Mesothelial cell of epicardium (in vitro differentiated cells): ENCODE measurements at regions not wholly inside any gene's neighbourhood (a gene's known extent, or its start where the extent isn't known, plus 50 kb on each side); places are given as distances from the start of the nearest gene placed in this dataset.
"Not testable (repeated sequence)": the region's sequence is repeated elsewhere in the genome, so short reads cannot be mapped to it uniquely, and the experiment has no call there.

Experiments
- DNase-seq, 2 experiments: peaks; one replicate each; pipeline ENCODE4 v3.0.0; 2021; ENCODE audit warnings: low spot score in 2 of 2; ENCODE audit not compliant: unreplicated experiment in 2 of 2
- H3K27ac Mint-ChIP-seq: 2 replicates; pipeline ENCODE4 v1.8.0; 2021; ENCODE audit warnings: mixed read lengths
- H3K27me3 Mint-ChIP-seq: 2 replicates; pipeline ENCODE4 v1.8.0; 2021; ENCODE audit warnings: low read depth, mixed read lengths
- H3K36me3 Mint-ChIP-seq: 2 replicates; pipeline ENCODE4 v1.8.0; 2021; ENCODE audit warnings: mixed read lengths
- H3K4me1 Mint-ChIP-seq: 2 replicates; pipeline ENCODE4 v1.8.0; 2021; ENCODE audit warnings: mixed read lengths
- H3K4me3 Mint-ChIP-seq: 2 replicates; pipeline ENCODE4 v1.8.0; 2021; ENCODE audit warnings: mild to moderate bottlenecking, moderate library complexity, mixed read lengths
- H3K9me3 Mint-ChIP-seq: 2 replicates; pipeline ENCODE4 v1.8.0; 2021; ENCODE audit warnings: mixed read lengths
- TF ChIP-seq, protein P1 (sequence below): fragments of 200-600 bp; sonication (generic); IDR thresholded peaks from one replicate; pipeline ENCODE4 v1.5.0; 2021; ENCODE audit warnings: antibody characterized with exemption; ENCODE audit not compliant: unreplicated experiment

DNA sequence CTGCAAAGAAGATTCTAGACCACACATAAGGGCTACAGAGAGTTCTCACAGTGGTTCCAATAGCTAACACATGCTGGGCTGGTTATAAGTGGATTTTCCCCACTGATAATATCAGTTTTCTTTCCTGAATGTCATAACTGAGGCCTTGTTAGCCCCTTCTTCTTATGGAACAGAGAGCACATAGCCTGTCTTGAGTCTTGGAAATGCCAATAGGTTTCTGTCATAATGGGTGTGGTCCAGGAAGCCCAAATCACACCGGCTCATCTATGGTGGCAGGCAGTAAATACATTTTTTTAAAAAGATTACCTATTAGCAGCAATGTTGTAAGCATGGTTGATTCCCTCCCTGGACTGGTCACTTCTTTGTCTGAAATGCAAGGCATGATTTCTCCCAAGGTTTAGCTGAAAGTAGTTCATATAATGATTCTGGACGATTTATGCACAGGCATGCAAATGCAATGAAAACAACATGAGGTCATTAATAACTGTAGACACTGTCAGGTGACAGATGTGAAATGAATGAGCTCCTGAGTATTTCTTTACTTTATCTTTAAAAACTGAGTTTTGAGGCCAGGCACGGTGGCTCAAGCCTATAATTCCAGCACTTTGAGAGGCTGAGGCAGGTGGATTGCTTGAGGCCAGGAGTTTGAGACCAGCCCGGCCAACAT is 67.2 kb upstream of the ATP2C1 start:
- no peaks in the 10 kb centered on the region for H3K9me3 Mint-ChIP-seq
- H3K36me3 Mint-ChIP-seq = no peaks in the 10 kb centered on the region
- no peak for DNase-seq
- TF ChIP-seq, protein P1, sequence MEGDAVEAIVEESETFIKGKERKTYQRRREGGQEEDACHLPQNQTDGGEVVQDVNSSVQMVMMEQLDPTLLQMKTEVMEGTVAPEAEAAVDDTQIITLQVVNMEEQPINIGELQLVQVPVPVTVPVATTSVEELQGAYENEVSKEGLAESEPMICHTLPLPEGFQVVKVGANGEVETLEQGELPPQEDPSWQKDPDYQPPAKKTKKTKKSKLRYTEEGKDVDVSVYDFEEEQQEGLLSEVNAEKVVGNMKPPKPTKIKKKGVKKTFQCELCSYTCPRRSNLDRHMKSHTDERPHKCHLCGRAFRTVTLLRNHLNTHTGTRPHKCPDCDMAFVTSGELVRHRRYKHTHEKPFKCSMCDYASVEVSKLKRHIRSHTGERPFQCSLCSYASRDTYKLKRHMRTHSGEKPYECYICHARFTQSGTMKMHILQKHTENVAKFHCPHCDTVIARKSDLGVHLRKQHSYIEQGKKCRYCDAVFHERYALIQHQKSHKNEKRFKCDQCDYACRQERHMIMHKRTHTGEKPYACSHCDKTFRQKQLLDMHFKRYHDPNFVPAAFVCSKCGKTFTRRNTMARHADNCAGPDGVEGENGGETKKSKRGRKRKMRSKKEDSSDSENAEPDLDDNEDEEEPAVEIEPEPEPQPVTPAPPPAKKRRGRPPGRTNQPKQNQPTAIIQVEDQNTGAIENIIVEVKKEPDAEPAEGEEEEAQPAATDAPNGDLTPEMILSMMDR = no peak
- peaks cover 15% of the 10 kb centered on the region for H3K4me1 Mint-ChIP-seq
- no peak overlapping the region for H3K27ac Mint-ChIP-seq
- H3K4me3 Mint-ChIP-seq = no peak overlapping the region
- H3K27me3 Mint-ChIP-seq = no peaks in the 10 kb centered on the region

DNA sequence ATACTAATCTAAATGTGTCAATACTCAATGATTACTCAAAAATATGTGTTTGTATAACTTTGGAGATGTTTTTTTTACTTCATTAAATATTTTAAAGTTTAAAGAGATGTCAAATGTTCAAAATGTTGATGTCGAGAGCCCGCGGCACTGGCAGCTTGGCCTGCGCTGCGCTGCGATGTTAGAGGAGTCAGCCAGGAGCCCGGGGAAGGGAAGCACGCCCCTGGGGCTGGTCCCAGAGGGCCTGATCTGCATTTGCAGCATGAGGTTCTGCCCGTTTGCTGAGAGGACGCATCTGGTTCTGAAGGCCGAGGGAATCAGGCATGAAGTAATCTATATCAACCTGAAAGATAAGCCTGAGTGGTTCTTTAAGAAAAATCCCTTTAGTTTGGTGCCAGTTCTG is 66.4 kb upstream of the ATP2C1 start:
- Mint-ChIP-seq H3K9me3 (no peaks in the 10 kb centered on the region), H3K27ac (no peak overlapping the region), H3K36me3 (no peaks in the 10 kb centered on the region), H3K4me3 (no peak overlapping the region), H3K4me1 (peaks cover 17% of the 10 kb centered on the region), H3K27me3 (peaks cover 5% of the 10 kb centered on the region)
- TF ChIP-seq, protein P1 = no peak
- no peak for DNase-seq

DNA sequence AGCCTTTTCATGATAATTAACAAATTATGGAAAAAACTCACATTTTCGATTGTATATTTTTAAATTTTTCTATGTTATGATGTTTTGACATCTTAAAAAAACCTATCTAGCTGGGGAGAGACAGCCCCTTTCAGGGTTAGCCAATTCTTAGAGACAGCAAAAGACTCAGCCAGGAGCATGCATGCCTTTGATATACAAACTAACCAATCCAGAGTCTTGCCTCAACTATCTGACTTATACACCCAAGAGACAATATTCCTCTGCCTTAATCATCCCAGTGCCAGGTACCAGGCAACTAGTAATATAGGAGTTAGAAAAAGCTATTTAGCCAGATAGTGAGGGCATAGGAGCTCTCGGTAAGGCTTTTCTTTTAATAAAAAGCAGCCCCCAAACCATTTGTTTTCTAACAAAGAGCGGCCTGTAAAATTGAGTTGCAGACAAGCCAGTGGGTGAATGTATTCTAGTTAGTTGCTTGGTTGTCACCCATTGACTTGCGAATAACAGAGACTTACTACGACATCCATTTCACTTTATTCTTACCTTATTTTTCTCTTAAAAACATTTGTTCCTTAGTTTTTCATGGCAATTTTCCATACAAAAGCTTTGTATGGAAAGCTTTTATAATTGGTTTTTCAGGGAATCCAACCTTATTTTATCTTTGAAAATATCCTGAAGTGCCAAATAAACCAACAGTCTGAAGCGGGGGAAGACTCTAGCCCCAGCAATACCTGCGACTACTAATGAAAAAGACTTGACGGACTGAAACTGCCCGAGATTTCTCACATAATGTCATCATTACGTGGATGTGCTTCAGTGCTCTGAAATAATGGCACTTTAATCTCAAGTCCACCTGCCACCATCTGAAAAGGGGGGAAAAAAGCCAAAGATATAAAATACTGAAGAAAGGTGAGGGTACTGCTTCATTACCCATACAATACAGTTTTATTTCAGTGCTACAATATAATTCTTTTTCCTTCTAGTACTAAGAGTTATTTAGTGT is 64.6 kb upstream of the ATP2C1 start:
- Mint-ChIP-seq H3K27ac (no peak overlapping the region), H3K27me3 (peaks cover 11% of the 10 kb centered on the region), H3K4me1 (peaks cover 17% of the 10 kb centered on the region), H3K36me3 (no peaks in the 10 kb centered on the region), H3K4me3 (no peak overlapping the region), H3K9me3 (no peaks in the 10 kb centered on the region)
- TF ChIP-seq, protein P1 = no peak
- DNase-seq = no peak

DNA sequence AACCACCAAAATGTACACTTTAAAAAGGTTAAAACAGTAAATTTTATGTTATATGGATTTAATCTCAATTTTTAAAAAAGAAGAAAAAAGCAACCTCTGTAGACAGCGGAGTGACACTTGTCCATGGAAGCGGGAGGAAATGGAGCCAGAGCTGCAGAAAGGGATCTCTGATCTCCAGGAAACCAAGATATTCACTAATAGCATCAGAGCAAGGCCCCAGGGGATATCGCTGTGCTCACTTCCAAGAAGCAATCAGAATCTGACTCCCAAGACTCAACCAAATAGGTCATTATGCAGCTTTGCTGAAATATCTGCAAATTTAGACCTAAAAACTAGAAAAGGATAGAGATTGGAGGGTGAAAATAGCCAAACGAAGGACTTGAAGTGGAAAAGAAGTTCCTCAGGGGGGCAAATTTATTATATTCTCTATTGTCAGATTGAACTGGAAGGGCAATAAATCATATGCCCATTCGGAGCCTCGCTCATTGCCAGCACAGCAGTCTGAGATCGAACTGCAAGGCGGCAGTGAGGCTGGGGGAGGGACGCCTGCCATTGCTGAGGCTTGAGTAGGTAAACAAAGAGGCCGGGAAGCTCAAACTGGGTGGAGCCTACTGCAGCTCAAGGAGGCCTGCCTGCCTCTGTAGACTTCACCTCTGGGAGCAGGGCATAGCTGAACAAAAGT is 62.0 kb upstream of the ATP2C1 start:
- TF ChIP-seq, protein P1 = no peak
- H3K27me3 Mint-ChIP-seq = peaks cover 11% of the 10 kb centered on the region
- DNase-seq = no peak
- no peaks in the 10 kb centered on the region for H3K9me3 Mint-ChIP-seq
- H3K4me1 Mint-ChIP-seq = peaks cover 2% of the 10 kb centered on the region
- no peak overlapping the region for H3K4me3 Mint-ChIP-seq
- no peaks in the 10 kb centered on the region for H3K36me3 Mint-ChIP-seq
- no peak overlapping the region for H3K27ac Mint-ChIP-seq

DNA sequence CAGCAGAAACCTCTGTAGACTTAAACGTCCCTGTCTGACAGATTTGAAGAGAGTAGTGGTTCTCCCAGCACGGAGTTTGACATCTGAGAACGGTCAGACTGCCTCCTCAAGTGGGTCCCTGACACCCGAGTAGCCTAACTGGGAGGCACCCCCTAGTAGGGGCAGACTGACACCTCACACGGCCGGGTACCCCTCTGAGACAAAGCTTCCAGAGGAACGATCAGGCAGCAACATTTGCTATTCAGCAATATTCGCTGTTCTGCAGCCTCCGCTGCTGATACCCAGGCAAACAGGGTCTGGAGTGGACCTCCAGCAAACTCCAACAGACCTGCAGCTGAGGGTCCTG is 61.5 kb upstream of the ATP2C1 start:
- peaks cover 11% of the 10 kb centered on the region for H3K27me3 Mint-ChIP-seq
- not testable (repeated sequence) for H3K27ac Mint-ChIP-seq, H3K4me1 Mint-ChIP-seq, H3K9me3 Mint-ChIP-seq, DNase-seq, H3K36me3 Mint-ChIP-seq, H3K4me3 Mint-ChIP-seq
